Upper lobe of right lung (tissue), 1 donor: ENCODE measurements at regions not wholly inside any gene's neighbourhood (a gene's known extent, or its start where the extent isn't known, plus 50 kb on each side); places are given as distances from the start of the nearest gene placed in this dataset.

Experiments
- ATAC-seq: fragments of 200-7000 bp; cut with Tn5 transposase; one replicate; pipeline ENCODE4 v1.9.1; 2020; ENCODE audit warnings: mild to moderate bottlenecking, moderate library complexity
- DNase-seq: peaks from one replicate; pipeline ENCODE4 v3.0.0-alpha.2; 2020
- H3K27ac ChIP-seq: fragments of 200-600 bp; one replicate; pipeline ENCODE4 v1.8.0; 2022
- H3K27me3 ChIP-seq: fragments of 200-600 bp; one replicate; pipeline ENCODE4 v1.8.0; 2022; ENCODE audit warnings: mild to moderate bottlenecking
- H3K36me3 ChIP-seq: fragments of 200-600 bp; one replicate; pipeline ENCODE4 v1.8.0; 2022
- H3K4me1 ChIP-seq: fragments of 200-600 bp; one replicate; pipeline ENCODE4 v1.8.0; 2022
- H3K4me3 ChIP-seq: fragments of 200-600 bp; one replicate; pipeline ENCODE4 v1.8.0; 2022; ENCODE audit warnings: mild to moderate bottlenecking
- H3K9me3 ChIP-seq: fragments of 200-600 bp; one replicate; pipeline ENCODE4 v1.8.0; 2022
- CTCF ChIP-seq: fragments of 200-600 bp; IDR thresholded peaks from one replicate; pipeline ENCODE4 v1.8.0; 2022; ENCODE audit warnings: antibody characterized with exemption
- intact Hi-C: fragments of 100-400 bp; cut with DNase I; formaldehyde crosslinking; loops from one replicate; pipeline ENCODE4 v1.11.0; 2022
- donor health status: DM: no; HTN: yes; CAD: no; lungs with severe emphysema.

- Histone ChIP-seq H3K27ac (no peak overlapping the region), H3K4me1 (no peaks in the 10 kb centered on the region), H3K27me3 (no peaks in the 10 kb centered on the region), H3K36me3 (no peaks in the 10 kb centered on the region), H3K9me3 (peaks cover 3% of the 10 kb centered on the region), H3K4me3 (no peak overlapping the region)
- no peak for ATAC-seq
- no peak for TF ChIP-seq CTCF
- no peak for DNase-seq
- intact Hi-C loops: no loop called here
Measured at GRCh38 chr19:56934438-56935090, 94.0 kb upstream of the PEG3 start.

GRCh38 chr19:56939951-56940350 is 99.4 kb upstream of the PEG3 start:
- Histone ChIP-seq H3K27ac (no peak overlapping the region), H3K27me3 (no peaks in the 10 kb centered on the region), H3K4me1 (no peaks in the 10 kb centered on the region), H3K36me3 (no peaks in the 10 kb centered on the region), H3K4me3 (no peak overlapping the region), H3K9me3 (no peaks in the 10 kb centered on the region)
- TF ChIP-seq CTCF: no peak
- ATAC-seq: no peak
- DNase-seq: no peak
- intact Hi-C loops: no loop called here

- no peaks in the 10 kb centered on the region for H3K36me3 ChIP-seq
- no peak overlapping the region for H3K27ac ChIP-seq
- H3K9me3 ChIP-seq: no peaks in the 10 kb centered on the region
- no peaks in the 10 kb centered on the region for H3K4me1 ChIP-seq
- ATAC-seq (peak; percentile 92), DNase-seq (peak; percentile 76)
- intact Hi-C loops: no loop called here
- H3K4me3 ChIP-seq: no peak overlapping the region
- H3K27me3 ChIP-seq: no peaks in the 10 kb centered on the region
- no peak for TF ChIP-seq CTCF
Measured at GRCh38 chr19:56942756-56943155, 102.2 kb upstream of the PEG3 start.

GRCh38 chr19:56946159-56946558 is 105.6 kb upstream of the PEG3 start:
- Histone ChIP-seq H3K9me3 (no peaks in the 10 kb centered on the region), H3K4me1 (no peaks in the 10 kb centered on the region), H3K27me3 (no peaks in the 10 kb centered on the region), H3K27ac (no peak overlapping the region), H3K4me3 (no peak overlapping the region), H3K36me3 (no peaks in the 10 kb centered on the region)
- TF ChIP-seq CTCF: no peak
- intact Hi-C loops: no loop called here
- DNase-seq (no peak), ATAC-seq (no peak)

- Histone ChIP-seq H3K27me3 (no peaks in the 10 kb centered on the region), H3K4me1 (no peaks in the 10 kb centered on the region), H3K36me3 (no peaks in the 10 kb centered on the region), H3K4me3 (no peak overlapping the region), H3K27ac (no peak overlapping the region), H3K9me3 (no peaks in the 10 kb centered on the region)
- intact Hi-C loops: no loop called here
- no peak for TF ChIP-seq CTCF
- ATAC-seq (no peak), DNase-seq (no peak)
Measured at GRCh38 chr19:56947206-56947605, 106.7 kb upstream of the PEG3 start.

GRCh38 chr19:56949626-56950025 is 109.1 kb upstream of the PEG3 start:
- no peaks in the 10 kb centered on the region for H3K36me3 ChIP-seq
- H3K27me3 ChIP-seq: no peaks in the 10 kb centered on the region
- no peaks in the 10 kb centered on the region for H3K4me1 ChIP-seq
- DNase-seq (no peak), ATAC-seq (no peak)
- H3K27ac ChIP-seq: no peak overlapping the region
- no peaks in the 10 kb centered on the region for H3K9me3 ChIP-seq
- no peak for TF ChIP-seq CTCF
- intact Hi-C loops: no loop called here
- no peak overlapping the region for H3K4me3 ChIP-seq
